22Rv1 (cell line): ENCODE measurements at regions not wholly inside any gene's neighbourhood (a gene's known extent, or its start where the extent isn't known, plus 50 kb on each side); places are given as distances from the start of the nearest gene placed in this dataset.

Experiments used
- H3K27ac ChIP-seq: fragments of 450-650 bp; 2 replicates; pipeline ENCODE4 v1.5.1; 2017
- ZFX ChIP-seq: fragments of 450-650 bp; IDR thresholded peaks from 2 replicates; pipeline ENCODE4 v1.6.1; 2017; ENCODE audit warnings: antibody characterized with exemption, borderline replicate concordance
- TF ChIP-seq, protein P1 (sequence below): fragments of 450-650 bp; IDR thresholded peaks from 2 replicates; pipeline ENCODE4 v1.5.1; 2017; ENCODE audit warnings: mild to moderate bottlenecking

DNA sequence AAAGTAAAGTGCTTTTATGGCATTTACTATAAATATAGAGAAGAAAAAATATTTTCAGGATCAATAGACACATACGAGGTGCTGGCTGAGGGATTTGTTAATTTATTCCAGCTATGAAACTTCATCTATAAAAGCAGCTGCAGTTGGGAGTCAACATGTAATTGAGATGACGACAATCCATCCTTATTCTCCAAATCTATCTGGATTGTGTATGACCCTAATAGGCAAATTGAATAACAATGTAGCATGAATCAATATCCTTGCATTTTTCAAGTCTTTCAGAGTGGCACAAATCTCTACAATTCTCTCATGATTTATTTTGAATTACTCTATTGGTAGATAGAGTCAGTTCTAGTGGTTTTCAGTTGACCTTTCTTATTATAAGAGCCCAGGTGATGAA is 1296.5 kb upstream of the SPRY2 start:
- no peak overlapping the region for H3K27ac ChIP-seq
- TF ChIP-seq, protein P1, sequence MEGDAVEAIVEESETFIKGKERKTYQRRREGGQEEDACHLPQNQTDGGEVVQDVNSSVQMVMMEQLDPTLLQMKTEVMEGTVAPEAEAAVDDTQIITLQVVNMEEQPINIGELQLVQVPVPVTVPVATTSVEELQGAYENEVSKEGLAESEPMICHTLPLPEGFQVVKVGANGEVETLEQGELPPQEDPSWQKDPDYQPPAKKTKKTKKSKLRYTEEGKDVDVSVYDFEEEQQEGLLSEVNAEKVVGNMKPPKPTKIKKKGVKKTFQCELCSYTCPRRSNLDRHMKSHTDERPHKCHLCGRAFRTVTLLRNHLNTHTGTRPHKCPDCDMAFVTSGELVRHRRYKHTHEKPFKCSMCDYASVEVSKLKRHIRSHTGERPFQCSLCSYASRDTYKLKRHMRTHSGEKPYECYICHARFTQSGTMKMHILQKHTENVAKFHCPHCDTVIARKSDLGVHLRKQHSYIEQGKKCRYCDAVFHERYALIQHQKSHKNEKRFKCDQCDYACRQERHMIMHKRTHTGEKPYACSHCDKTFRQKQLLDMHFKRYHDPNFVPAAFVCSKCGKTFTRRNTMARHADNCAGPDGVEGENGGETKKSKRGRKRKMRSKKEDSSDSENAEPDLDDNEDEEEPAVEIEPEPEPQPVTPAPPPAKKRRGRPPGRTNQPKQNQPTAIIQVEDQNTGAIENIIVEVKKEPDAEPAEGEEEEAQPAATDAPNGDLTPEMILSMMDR: no peak
- TF ChIP-seq ZFX: no peak

GRCh38 chr13:81636120-81636519 is 1295.2 kb upstream of the SPRY2 start:
- TF ChIP-seq, protein P1: no peak
- no peak for TF ChIP-seq ZFX
- no peak overlapping the region for H3K27ac ChIP-seq

- no peak overlapping the region for H3K27ac ChIP-seq
- no peak for TF ChIP-seq ZFX
- TF ChIP-seq, protein P1: no peak
Measured at GRCh38 chr13:81615031-81615430, 1274.1 kb upstream of the SPRY2 start.

GRCh38 chr13:81610644-81611043 is 1269.7 kb upstream of the SPRY2 start:
- no peak overlapping the region for H3K27ac ChIP-seq
- TF ChIP-seq ZFX: no peak
- TF ChIP-seq, protein P1: peak; percentile 22

- H3K27ac ChIP-seq: no peak overlapping the region
Measured at GRCh38 chr13:81609335-81609734, 1268.4 kb upstream of the SPRY2 start.

DNA sequence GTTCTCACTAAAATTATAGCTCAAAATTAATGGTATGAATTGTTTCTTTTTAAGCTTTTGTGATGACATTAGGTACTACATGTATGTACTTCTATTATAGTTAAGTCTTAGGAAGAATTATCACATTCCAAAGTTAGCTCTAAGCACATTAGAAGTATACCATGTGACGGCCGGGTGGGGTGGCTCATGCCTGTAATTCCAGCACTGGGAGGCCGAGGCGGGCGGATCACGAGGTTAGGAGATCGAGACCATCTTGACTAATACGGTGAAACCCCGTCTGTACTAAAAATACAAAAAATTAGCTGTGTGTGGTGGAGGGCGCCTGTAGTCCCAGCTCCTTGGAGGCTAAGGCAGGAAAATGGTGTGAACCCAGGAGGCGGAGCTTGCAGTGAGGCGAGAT is 1265.1 kb upstream of the SPRY2 start:
- no peak overlapping the region for H3K27ac ChIP-seq
- TF ChIP-seq, protein P1: no peak
- TF ChIP-seq ZFX: no peak

More at GRCh38 chr13:81609335-81609734, 1268.4 kb upstream of the SPRY2 start:
- TF ChIP-seq, protein P1: no peak
- TF ChIP-seq ZFX: no peak

DNA sequence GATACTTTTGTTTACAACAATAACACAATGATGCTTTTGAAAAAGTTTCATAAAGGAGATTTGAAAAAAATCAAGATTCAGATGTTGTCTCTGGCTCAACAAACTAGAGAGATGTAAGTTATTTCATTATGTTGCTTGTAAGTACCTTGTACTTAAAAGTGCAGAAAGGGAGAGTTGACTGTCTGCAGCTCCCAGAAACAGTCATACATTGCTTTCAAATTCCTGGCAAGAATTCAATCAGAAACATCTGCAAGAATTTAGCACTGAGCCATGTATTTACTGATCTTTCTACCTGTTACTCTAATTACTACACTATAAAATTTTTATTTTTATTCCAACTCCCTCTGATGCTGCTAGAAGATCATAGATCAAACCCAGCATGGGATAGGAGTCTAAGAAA is 1261.3 kb upstream of the SPRY2 start:
- no peak overlapping the region for H3K27ac ChIP-seq
- TF ChIP-seq, protein P1: no peak
- TF ChIP-seq ZFX: no peak
